GM12874 (cell line): ENCODE measurements at regions not wholly inside any gene's neighbourhood (a gene's known extent, or its start where the extent isn't known, plus 50 kb on each side); places are given as distances from the start of the nearest gene placed in this dataset.

ENCODE experiments used
- TF ChIP-seq, protein P1 (sequence below): IDR thresholded peaks from 2 replicates; pipeline ENCODE4 v1.5.1; 2011; ENCODE audit warnings: low read depth, mild to moderate bottlenecking, control low read depth, low read length, moderate library complexity; ENCODE audit not compliant: insufficient read depth

- TF ChIP-seq, protein P1, sequence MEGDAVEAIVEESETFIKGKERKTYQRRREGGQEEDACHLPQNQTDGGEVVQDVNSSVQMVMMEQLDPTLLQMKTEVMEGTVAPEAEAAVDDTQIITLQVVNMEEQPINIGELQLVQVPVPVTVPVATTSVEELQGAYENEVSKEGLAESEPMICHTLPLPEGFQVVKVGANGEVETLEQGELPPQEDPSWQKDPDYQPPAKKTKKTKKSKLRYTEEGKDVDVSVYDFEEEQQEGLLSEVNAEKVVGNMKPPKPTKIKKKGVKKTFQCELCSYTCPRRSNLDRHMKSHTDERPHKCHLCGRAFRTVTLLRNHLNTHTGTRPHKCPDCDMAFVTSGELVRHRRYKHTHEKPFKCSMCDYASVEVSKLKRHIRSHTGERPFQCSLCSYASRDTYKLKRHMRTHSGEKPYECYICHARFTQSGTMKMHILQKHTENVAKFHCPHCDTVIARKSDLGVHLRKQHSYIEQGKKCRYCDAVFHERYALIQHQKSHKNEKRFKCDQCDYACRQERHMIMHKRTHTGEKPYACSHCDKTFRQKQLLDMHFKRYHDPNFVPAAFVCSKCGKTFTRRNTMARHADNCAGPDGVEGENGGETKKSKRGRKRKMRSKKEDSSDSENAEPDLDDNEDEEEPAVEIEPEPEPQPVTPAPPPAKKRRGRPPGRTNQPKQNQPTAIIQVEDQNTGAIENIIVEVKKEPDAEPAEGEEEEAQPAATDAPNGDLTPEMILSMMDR = no peak
Measured at GRCh38 chr6:51337277-51337676, 518.6 kb downstream of the TFAP2B start.

DNA sequence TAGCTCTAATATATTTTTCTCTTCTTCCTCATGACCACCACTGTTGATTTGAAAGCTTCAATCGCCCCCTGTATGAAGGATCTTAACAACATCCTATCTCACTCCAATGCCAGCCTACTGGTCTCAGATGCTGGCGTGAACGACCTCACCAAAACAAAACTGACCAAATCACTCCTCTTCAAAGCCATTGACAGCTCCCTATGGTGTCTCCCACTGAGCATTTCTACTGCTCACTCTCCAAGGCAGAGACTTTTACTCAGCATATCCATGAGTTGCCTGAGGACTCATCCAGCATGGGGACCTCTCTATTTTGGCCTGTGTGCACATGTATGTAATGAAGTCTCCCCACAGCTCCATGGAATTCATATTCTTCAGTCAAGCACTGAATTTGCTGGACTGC is 520.4 kb downstream of the TFAP2B start:
- TF ChIP-seq, protein P1 = no peak

DNA sequence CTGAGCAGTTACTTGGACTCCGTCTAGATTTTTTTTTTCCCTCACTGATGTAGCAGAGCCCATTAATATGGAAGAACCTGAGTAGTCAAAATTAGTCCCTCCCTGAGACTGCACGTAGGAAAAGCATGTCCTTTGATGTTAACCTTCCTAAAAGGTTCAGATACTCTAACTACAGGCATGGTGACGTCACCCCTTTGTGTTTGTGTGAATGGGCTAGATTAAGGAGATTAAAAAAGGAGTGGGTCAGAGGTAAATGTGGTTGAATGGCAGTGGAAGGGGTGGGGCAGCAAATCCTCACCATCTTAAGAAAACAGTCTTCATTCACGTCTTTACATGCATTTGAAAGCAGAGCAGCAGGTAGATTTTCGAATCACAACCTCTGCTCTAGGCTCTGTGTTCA is 521.1 kb downstream of the TFAP2B start:
- TF ChIP-seq, protein P1 = no peak

- TF ChIP-seq, protein P1 = no peak
Measured at GRCh38 chr6:51342393-51342792, 523.7 kb downstream of the TFAP2B start.

DNA sequence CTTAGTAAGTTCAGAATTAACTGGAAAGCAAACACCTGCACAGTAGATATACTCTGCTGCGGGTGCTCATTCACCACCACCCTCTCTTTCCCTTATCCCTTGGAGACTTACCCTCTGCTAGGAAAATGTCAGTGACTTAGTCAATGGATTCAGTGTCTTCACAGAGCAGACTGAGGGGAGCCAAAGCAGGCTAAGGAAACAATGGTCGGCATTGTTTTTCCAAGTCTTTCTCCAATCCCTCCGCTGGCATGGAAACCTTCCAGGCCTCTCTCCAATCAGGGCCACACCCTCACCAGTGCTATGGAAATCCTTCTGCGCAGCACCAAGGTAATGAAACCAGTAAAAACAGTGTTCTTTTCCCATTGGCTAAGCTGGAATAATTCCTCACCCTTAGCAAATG is 531.2 kb downstream of the TFAP2B start:
- TF ChIP-seq, protein P1 = no peak

DNA sequence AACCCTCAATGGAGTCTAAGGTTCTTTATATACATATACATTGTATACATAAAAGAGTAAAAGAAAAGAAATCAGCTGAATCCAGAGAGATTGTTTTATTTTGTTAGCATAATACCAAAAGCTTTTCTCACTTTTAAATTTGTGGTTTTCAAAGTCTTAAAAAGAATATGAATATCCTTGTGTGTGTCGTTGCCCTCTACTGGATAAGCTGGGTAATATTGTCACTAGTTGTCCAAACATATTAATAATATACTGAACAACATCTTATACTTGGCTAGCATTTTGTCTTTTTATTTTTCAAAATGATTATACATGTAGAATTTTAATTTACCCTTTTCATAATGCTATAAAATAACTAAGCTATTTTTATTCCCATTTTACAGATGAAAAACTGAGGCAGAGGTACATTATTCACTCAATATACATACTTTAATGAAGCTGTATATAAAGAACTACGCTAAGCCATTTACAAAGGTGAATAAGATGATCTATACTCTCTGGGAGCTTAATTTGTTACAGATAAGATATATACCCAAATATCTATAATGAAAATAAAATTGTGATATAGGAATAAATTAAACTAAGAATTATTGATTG is 531.7 kb downstream of the TFAP2B start:
- TF ChIP-seq, protein P1 = no peak

DNA sequence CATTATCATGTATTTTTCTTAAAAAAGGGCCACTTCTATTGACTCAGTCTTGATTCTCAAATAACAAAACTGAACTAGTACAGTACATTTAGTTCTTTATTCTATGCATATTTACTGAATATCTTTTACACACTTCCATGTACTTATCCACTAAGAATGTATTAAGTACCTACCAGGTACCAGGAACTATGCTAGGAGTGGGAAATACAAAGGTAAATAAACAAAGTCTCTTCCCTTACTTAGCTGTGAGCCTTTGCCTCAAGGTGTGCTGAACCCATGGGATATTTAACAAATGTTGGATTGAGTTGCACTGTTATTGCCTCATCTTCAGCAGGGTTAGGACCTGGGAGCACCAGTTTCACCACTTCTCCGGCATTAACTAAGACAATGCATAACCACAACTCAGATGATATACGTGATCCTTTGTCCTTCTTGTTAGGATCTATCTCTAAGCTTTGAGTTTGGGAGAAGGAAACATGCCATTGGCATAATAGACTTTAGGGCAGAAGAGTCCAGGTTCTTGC is 533.9 kb downstream of the TFAP2B start:
- TF ChIP-seq, protein P1 = no peak
